SW 1271 (cell line): ENCODE measurements at regions not wholly inside any gene's neighbourhood (a gene's known extent, or its start where the extent isn't known, plus 50 kb on each side); places are given as distances from the start of the nearest gene placed in this dataset.
A peak's percentile ranks its signal among the peaks of the same experiment; 100 is the strongest.

ENCODE experiments used
- DNase-seq, 2 experiments: peaks; one replicate each; lab custom pipeline; 2025; lab: John Stamatoyannopoulos, UW

DNA sequence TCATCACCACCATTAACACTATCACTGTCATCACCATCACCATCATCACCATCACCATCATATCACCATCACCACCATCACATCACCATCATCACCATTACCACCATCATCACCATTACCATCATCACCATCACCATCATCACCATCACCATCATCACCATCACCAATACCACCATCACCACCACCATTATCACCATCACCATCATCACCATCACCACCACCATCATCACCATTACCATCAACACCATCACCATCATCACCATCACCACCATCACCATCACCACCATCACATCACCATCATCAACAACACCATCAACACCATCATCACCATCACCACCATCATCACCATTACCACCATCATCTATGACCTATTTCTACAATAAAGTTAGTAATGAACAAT, 86.1 kb upstream of the PDE10A start:
- no peak for DNase-seq

GRCh38 chr6:165748390-165748789, 85.3 kb upstream of the PDE10A start:
- DNase-seq: no peak

GRCh38 chr6:165747963-165748362, 84.9 kb upstream of the PDE10A start:
- DNase-seq: no peak

DNA sequence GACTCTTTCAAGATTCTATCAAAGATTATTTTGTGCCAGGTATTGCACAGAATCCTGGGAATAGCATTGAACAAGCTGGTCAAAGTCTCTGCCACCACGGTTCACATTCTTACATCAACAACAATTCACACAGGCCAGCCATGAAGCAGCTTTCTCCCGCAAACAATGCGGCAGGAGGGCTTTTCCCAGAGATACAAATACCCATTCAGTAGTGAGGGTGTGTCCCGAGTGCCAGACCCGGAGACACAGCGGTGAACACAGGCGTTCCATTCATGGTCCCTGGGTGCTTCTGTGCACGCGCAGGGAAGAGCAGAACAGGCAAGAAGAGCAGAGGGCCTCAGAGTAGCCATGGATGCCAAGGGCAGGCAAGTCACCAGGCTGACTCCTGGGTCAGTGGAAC, 83.3 kb upstream of the PDE10A start:
- DNase-seq: no peak

DNA sequence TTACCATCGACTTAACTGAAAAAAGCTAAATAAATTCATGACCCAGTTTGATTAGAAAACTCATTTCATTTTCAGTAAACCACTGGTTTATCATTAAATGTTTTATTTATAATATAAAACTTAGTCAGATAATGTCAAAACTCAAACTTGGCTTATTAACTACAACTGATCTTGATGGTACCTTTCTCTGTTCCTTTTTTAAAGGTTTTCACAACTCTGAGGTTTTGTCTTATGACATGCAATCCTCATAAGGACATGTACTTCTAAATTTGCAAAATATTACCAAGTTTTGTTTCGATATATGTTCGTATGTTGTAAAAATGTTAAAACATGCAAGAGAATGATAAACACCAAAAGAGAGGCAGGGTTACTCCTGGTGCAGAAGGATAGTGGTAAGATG, 82.5 kb upstream of the PDE10A start:
- DNase-seq: no peak

- no peak for DNase-seq
These were observed 81.7 kb upstream of the PDE10A start for GRCh38 chr6:165744555-165745228.

DNA sequence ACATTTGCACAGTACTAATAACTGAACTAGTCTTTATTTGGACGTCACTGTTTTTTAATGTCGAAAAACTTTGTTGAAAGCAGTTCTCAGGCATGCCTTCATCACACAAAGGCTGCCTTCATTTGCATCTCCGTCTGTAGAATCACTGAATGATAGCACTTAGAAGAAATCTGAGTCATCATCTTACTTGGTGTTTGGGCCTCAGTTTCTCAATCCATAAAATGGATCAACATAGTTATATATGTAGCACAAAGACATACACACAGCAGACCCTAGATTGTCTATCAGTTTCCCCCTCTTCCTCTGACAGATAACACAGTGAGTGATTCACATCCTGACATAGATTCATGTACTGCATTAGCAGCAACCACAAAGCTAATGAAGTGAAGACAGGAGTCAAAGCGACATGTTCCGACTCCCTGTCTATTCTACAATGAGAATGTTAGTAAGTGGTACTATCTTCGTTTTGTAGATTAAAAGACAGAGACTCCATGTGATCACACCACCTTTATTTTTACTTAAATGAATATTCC, 80.4 kb upstream of the PDE10A start:
- DNase-seq: no peak

GRCh38 chr6:165742047-165742446, 79.0 kb upstream of the PDE10A start:
- DNase-seq: no peak

DNA sequence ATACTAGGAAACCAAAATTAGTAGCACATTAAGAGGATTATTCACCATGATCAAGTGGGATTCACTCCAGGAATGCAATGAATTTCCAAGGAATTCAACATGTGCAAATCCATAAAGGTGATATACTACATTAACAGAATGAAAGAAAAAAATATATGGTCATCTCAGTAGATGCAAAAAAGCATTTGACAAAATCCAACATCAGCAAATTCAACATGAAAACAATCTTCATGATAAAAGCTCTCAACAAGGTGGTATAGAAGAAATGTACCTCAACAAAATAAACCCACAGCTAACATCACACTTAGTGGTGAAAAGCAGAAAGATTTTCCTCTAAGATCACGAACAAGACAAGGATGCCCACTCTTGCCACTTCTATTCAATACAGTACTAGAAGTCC, 74.4 kb upstream of the PDE10A start:
- DNase-seq: no peak

DNA sequence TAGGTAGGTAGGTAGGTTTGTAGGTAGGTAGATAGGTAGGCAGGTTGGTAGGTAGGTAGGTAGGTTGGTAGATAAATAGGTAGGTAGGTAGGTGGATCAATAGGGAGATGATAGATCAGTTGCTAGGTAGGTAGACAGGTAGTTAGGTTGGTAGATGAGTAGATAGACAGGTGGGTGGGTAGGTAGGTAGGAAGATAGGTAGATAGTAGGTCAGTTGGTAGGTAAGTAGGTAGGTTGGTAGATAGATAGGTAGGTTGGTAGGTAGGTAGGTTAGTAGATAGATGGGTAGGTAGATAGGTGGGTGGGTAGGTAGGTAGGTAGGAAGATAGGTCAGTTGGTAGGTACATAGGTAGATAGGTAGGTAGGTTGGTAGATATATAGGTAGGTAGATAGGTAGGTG, 72.0 kb upstream of the PDE10A start:
- DNase-seq: no peak

GRCh38 chr6:165733489-165733791, 70.4 kb upstream of the PDE10A start:
- no peak for DNase-seq

GRCh38 chr6:165732696-165733488, 69.9 kb upstream of the PDE10A start:
- DNase-seq: no peak

DNA sequence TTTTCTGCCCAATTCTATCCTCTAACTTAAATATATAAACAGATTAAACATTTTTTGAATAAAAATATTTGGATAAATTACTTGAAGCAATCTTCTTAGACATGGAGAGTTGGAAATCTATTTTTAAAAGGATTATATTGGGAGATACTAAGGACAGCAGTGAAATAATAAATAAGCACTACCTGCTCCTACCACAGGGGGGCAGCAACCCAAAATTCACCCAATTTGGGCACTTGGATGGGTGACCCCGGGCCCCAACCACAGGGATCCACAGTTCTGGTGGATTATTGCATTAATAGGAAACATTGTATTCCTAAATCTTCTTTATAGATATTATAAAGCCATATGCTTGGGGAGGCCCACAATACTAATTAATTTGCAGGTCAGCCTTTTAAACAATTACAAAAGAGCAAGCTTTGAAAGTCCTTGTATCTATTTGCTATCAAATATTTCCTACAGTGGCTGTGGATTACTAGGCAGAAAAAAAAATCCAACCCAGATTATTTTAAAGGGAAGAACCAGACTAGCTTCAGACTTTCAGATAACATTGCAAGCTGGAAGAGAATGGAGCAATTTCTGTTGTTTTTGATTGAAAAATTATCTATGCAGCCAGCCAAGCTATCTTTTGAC, 66.4 kb upstream of the PDE10A start:
- no peak for DNase-seq

- no peak for DNase-seq
These were observed 65.2 kb upstream of the PDE10A start for GRCh38 chr6:165728216-165728615.

GRCh38 chr6:165726965-165727381, 63.9 kb upstream of the PDE10A start:
- DNase-seq: no peak

DNA sequence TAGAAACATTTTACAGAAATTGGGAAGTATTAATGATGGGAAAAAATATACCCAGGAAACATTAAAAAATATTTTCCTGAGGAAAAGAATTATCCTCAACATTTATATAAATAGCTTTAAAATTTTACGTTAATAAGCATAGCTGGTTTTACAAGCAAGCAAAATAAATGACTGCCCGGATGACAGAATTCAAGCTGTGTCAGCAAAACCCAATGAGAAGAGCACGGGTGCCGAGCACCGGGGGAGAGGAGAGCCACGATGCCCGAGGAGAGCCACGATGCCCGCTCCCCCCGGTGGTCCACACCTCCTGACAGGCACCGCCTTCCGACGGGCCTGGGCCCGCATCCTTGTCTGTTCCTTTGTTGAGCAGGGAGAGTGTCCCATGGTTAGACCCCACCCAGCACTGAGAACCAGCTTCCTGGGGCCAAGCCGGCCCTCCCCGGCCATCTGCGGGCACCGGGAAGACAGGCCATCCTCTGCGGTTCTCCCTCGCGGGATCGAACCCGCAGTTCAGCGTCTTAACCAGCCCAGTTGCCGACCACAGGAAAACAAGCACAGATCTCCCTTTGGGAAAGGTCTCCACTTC, 63.3 kb upstream of the PDE10A start:
- no peak for DNase-seq

- no peak for DNase-seq
These were observed 62.2 kb upstream of the PDE10A start for GRCh38 chr6:165725201-165725600.

GRCh38 chr6:165723326-165723725, 60.3 kb upstream of the PDE10A start:
- no peak for DNase-seq

DNA sequence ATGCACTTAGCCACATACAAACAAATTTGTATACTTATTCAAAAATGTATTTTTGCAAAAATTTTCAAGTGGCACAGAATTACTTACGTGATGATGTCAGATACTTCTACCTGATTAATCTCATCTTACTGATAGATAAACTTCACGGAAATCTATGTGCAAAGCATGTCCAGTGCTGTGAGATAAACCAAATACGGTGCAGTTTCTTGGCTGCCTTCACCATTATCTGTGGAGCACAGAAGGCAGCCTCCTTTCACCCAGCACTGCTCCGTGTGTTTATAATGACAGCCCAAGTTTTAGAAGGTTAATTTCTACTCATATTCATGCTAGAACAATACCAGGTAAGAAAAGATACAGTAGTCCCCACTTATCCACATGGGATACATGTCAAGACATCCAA, 59.0 kb upstream of the PDE10A start:
- no peak for DNase-seq

- DNase-seq: no peak
These were observed 58.3 kb upstream of the PDE10A start for GRCh38 chr6:165721356-165721755.

DNA sequence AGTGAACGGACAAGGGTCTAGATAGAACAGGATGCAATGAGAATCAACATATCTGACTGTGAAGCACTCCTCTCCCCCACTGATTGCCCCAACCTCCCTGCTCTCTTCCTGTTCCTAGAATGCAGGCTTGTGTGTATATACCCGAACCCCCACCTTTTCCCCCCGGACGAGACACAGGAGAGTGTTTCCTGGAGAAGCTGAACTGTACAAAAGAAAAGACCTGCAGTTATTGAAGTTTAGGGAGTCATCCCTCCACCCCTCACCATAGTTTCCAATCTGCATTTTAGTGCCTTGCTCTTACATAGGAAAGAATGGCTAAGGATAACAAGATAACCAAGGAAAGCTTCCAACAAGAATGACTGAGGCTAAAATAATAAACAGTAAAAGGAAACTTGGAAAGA, 55.5 kb upstream of the PDE10A start:
- no peak for DNase-seq

DNA sequence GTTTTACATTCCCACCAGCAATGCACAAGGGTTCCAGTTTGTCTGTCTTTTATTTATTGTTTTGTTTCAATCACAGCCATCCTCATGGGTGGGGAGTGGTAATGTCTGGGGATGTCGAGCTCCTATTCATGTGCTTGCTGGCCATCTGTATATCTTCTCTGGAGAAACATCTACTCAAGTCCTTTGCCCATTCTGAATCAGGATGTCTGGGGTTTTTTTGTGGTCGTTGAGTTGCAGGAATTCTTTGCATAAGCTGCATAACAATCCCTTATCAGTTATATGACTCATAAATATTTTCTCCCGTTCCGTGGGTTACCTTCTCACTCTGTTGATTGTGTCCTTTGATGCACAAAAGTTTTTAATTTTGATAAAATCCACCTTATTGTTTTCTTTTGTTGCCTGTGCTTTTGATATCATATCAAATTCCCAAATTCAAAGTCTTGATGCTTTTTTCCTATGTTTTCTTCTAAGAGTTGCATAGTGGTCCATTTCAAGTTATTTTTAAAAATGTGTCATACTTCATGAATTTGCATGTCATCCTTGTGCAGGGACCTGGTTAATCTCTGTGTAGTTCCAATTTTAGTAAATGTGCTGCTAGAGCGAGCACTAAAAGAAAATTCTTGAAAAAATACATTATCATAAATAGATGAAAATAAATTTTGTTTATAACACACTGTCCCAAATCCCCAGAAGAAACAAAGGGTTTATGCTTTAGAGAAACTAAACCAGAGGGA, 54.9 kb upstream of the PDE10A start:
- peak in 1 of 2 experiments; percentile 24 for DNase-seq
